ENCODE measurements at regions not wholly inside any gene's neighbourhood (a gene's known extent, or its start where the extent isn't known, plus 50 kb on each side); places are given as distances from the start of the nearest gene placed in this dataset.

DNA sequence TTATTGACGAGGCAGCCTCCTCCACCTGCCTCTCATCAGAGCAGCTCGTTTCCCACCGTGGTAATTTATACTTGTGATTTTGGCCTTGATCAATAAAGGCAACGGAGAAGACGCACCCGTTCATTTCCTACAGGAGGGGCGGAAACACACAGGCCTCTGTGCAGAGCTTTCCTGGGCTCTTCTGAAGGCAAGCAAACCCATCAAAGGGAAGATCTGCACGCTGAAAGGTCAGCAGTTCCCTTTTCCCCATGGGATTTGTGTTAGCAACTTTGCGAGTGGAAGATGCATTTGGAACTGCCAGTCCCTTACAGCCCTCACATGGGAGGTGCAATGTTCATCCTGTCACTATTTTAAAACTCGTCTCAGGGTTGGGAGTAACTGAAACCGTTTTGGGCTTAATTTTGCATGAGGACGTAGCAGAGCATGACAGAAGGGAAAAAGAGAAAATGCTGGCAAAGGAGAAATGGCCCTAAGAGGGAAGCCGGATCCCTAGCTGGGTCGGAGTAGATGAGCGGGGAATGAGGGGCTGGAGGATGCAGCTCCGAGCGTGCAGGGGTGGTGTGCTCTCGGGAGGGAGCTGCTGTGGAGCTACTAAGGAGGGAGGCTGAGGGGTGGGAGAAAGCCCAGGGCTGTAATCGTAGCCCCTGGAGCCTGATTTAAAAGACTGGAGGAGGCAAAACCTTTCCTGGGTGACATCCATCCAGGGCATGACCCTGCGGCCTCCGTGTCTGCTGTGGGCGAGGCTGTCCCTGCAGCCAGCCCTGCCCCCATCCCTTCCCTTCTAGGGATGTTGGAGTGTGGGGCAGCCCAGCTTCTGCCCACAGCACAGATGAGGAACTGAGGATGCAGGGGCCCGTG lies 111.1 kb upstream of the FAM20C start:
- TF ChIP-seq, protein P1, sequence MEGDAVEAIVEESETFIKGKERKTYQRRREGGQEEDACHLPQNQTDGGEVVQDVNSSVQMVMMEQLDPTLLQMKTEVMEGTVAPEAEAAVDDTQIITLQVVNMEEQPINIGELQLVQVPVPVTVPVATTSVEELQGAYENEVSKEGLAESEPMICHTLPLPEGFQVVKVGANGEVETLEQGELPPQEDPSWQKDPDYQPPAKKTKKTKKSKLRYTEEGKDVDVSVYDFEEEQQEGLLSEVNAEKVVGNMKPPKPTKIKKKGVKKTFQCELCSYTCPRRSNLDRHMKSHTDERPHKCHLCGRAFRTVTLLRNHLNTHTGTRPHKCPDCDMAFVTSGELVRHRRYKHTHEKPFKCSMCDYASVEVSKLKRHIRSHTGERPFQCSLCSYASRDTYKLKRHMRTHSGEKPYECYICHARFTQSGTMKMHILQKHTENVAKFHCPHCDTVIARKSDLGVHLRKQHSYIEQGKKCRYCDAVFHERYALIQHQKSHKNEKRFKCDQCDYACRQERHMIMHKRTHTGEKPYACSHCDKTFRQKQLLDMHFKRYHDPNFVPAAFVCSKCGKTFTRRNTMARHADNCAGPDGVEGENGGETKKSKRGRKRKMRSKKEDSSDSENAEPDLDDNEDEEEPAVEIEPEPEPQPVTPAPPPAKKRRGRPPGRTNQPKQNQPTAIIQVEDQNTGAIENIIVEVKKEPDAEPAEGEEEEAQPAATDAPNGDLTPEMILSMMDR (IDR thresholded peaks at IDR 0.05): no peak
- TF ChIP-seq POLR2A (IDR thresholded peaks at IDR 0.05): no peak
